WTC11 (cell line): ENCODE measurements at regions not wholly inside any gene's neighbourhood (a gene's known extent, or its start where the extent isn't known, plus 50 kb on each side); places are given as distances from the start of the nearest gene placed in this dataset.

Experiments
- AFF4 ChIP-seq: sonication (generic); formaldehyde crosslinking; IDR thresholded peaks from 2 replicates; pipeline ENCODE4 v1.8.1; 2023; ENCODE audit warnings: mild to moderate bottlenecking, missing genetic modification reagents, borderline replicate concordance
- CBFB ChIP-seq: sonication (generic); formaldehyde crosslinking; IDR thresholded peaks from 2 replicates; pipeline ENCODE4 v1.8.1; 2022; ENCODE audit warnings: mild to moderate bottlenecking, low read depth, missing genetic modification reagents
- CTCF ChIP-seq: fragments of 200-600 bp; IDR thresholded peaks from 2 replicates; pipeline ENCODE4 v1.8.0; 2022; ENCODE audit warnings: antibody characterized with exemption
- ETV6 ChIP-seq: sonication (generic); formaldehyde crosslinking; IDR thresholded peaks from 2 replicates; pipeline ENCODE4 v1.8.1; 2022; ENCODE audit warnings: mild to moderate bottlenecking, missing genetic modification reagents
- FOXP1 ChIP-seq: sonication (generic); formaldehyde crosslinking; IDR thresholded peaks from 2 replicates; pipeline ENCODE4 v1.8.0; 2022; ENCODE audit warnings: missing genetic modification reagents, mild to moderate bottlenecking, moderate library complexity, borderline replicate concordance
- NR1H2 ChIP-seq: sonication (generic); formaldehyde crosslinking; IDR thresholded peaks from 2 replicates; pipeline ENCODE4 v1.9.0; 2021; ENCODE audit warnings: mild to moderate bottlenecking, moderate library complexity, missing genetic modification reagents
- USF1 ChIP-seq: sonication (generic); formaldehyde crosslinking; IDR thresholded peaks from 2 replicates; pipeline ENCODE4 v1.8.0; 2022; ENCODE audit warnings: mild to moderate bottlenecking, missing genetic modification reagents
- USF2 ChIP-seq: sonication (generic); formaldehyde crosslinking; IDR thresholded peaks from 2 replicates; pipeline ENCODE4 v1.8.1; 2023; ENCODE audit warnings: mild to moderate bottlenecking, missing genetic modification reagents, moderate library complexity
- ZNF416 ChIP-seq: fragments of 250-450 bp; sonication (Bioruptor Pico); IDR thresholded peaks from 2 replicates; pipeline ENCODE4 v1.9.0; 2021; ENCODE audit warnings: mild to moderate bottlenecking, inconsistent platforms
- ZNF512 ChIP-seq: sonication (generic); formaldehyde crosslinking; IDR thresholded peaks from 2 replicates; pipeline ENCODE4 v1.8.1; 2022; ENCODE audit warnings: missing genetic modification reagents, borderline replicate concordance

- TF ChIP-seq AFF4 (CRISPR knock-in tag) (no peak), CTCF (no peak), USF1 (CRISPR knock-in tag) (no peak), ZNF416 (CRISPR knock-in tag) (no peak), NR1H2 (CRISPR knock-in tag) (no peak), USF2 (CRISPR knock-in tag) (no peak), ETV6 (CRISPR knock-in tag) (no peak), ZNF512 (CRISPR knock-in tag) (no peak), FOXP1 (CRISPR knock-in tag) (no peak), CBFB (no peak)
Observed at GRCh38 chr1:4062041-4062440, 162.0 kb upstream of the C1orf174 start.
